NCI-H446 (cell line): ENCODE measurements at regions not wholly inside any gene's neighbourhood (a gene's known extent, or its start where the extent isn't known, plus 50 kb on each side); places are given as distances from the start of the nearest gene placed in this dataset.
"Not testable (repeated sequence)": the region's sequence is repeated elsewhere in the genome, so short reads cannot be mapped to it uniquely, and the experiment has no call there.

Experiments used
- DNase-seq, 2 experiments: peaks; one replicate each; lab custom pipeline; 2025; lab: John Stamatoyannopoulos, UW

- no peak for DNase-seq
Observed at GRCh38 chr6:40688214-40688761, 101.1 kb upstream of the LRFN2 start.

GRCh38 chr6:40685862-40686261 is 98.7 kb upstream of the LRFN2 start:
- no peak for DNase-seq

GRCh38 chr6:40681622-40682021 is 94.5 kb upstream of the LRFN2 start:
- no peak for DNase-seq

- DNase-seq, result no peak
Observed at GRCh38 chr6:40678941-40679340, 91.8 kb upstream of the LRFN2 start.

- no peak for DNase-seq
Observed at GRCh38 chr6:40674170-40674569, 87.0 kb upstream of the LRFN2 start.

- no peak for DNase-seq
Observed at GRCh38 chr6:40672087-40672486, 84.9 kb upstream of the LRFN2 start.

GRCh38 chr6:40671694-40672050 is 84.5 kb upstream of the LRFN2 start:
- DNase-seq, result no peak

GRCh38 chr6:40671001-40671693 is 84.0 kb upstream of the LRFN2 start:
- no peak for DNase-seq

GRCh38 chr6:40669343-40669742 is 82.2 kb upstream of the LRFN2 start:
- no peak for DNase-seq

- DNase-seq, result no peak
Observed at GRCh38 chr6:40668203-40668602, 81.0 kb upstream of the LRFN2 start.

- peak; percentile 13 to 59 for DNase-seq
Observed at GRCh38 chr6:40666530-40666929, 79.4 kb upstream of the LRFN2 start.

- no peak for DNase-seq
Observed at GRCh38 chr6:40661726-40662125, 74.6 kb upstream of the LRFN2 start.

- not testable (repeated sequence) for DNase-seq
Observed at GRCh38 chr6:40656772-40657171, 69.6 kb upstream of the LRFN2 start.

GRCh38 chr6:40654828-40655227 is 67.7 kb upstream of the LRFN2 start:
- DNase-seq, result no peak

- DNase-seq, result no peak
Observed at GRCh38 chr6:40645043-40645442, 57.9 kb upstream of the LRFN2 start.

- DNase-seq, result no peak
Observed at GRCh38 chr6:40642837-40643236, 55.7 kb upstream of the LRFN2 start.

GRCh38 chr6:40642190-40642589 is 55.0 kb upstream of the LRFN2 start:
- no peak for DNase-seq

GRCh38 chr6:40640599-40641227 is 53.5 kb upstream of the LRFN2 start:
- no peak for DNase-seq
